WTC11 (cell line): ENCODE measurements at regions not wholly inside any gene's neighbourhood (a gene's known extent, or its start where the extent isn't known, plus 50 kb on each side); places are given as distances from the start of the nearest gene placed in this dataset.

Experiments used
- ATAC-seq: fragments of 200-7000 bp; cut with Tn5 transposase; 2 replicates; pipeline ENCODE4 v1.10.0; 2021; ENCODE audit warnings: mild to moderate bottlenecking, moderate library complexity
- CTCF ChIA-PET: fragments of 300-600 bp; sonication (Branson Sonifier 250); formaldehyde crosslinking; loops from one replicate; lab custom pipeline; 2021; ENCODE audit warnings: antibody characterized with exemption; lab: Charles Lee
- POLR2A ChIA-PET: fragments of 350-600 bp; sonication (Branson Sonifier 250); formaldehyde crosslinking; loops from one replicate; lab custom pipeline; 2021; ENCODE audit warnings: antibody characterized with exemption; lab: Charles Lee
- DNase-seq: peaks from one replicate; pipeline ENCODE4 v3.0.0; 2021; ENCODE audit warnings: low spot score
- H3K27ac Mint-ChIP-seq: 2 replicates; pipeline ENCODE4 v1.8.0; 2021; ENCODE audit warnings: mixed read lengths
- H3K27me3 Mint-ChIP-seq: 2 replicates; pipeline ENCODE4 v1.8.0; 2021; ENCODE audit warnings: low read depth, mild to moderate bottlenecking, moderate library complexity, mixed read lengths
- H3K36me3 Mint-ChIP-seq: 2 replicates; pipeline ENCODE4 v1.8.0; 2021; ENCODE audit warnings: mixed read lengths
- H3K4me1 Mint-ChIP-seq: 2 replicates; pipeline ENCODE4 v1.8.0; 2022; ENCODE audit warnings: mixed read lengths
- H3K4me3 Mint-ChIP-seq: 2 replicates; pipeline ENCODE4 v1.8.0; 2021; ENCODE audit warnings: mild to moderate bottlenecking, moderate library complexity, mixed read lengths
- H3K9me3 Mint-ChIP-seq: 2 replicates; pipeline ENCODE4 v1.8.0; 2021; ENCODE audit warnings: mixed read lengths
- AR ChIP-seq: fragments of 250-450 bp; sonication (Bioruptor Pico); IDR thresholded peaks from 2 replicates; pipeline ENCODE4 v1.9.0; 2021; ENCODE audit warnings: mild to moderate bottlenecking
- CTCF ChIP-seq: fragments of 200-600 bp; IDR thresholded peaks from 2 replicates; pipeline ENCODE4 v1.8.0; 2022; ENCODE audit warnings: antibody characterized with exemption
- E2F4 ChIP-seq: sonication (generic); formaldehyde crosslinking; IDR thresholded peaks from 2 replicates; pipeline ENCODE4 v1.8.1; 2022; ENCODE audit warnings: low read depth, mild to moderate bottlenecking, moderate library complexity, missing genetic modification reagents, borderline replicate concordance
- EMX1 ChIP-seq: fragments of 250-450 bp; sonication (Bioruptor Pico); IDR thresholded peaks from 2 replicates; pipeline ENCODE4 v1.8.0; 2021; ENCODE audit warnings: mild to moderate bottlenecking
- FOXJ3 ChIP-seq: sonication (generic); formaldehyde crosslinking; IDR thresholded peaks from 2 replicates; pipeline ENCODE4 v1.9.0; 2021; ENCODE audit warnings: missing genetic modification reagents, mild to moderate bottlenecking, borderline replicate concordance
- FOXP4 ChIP-seq: sonication (generic); formaldehyde crosslinking; IDR thresholded peaks from 2 replicates; pipeline ENCODE4 v1.8.0; 2022; ENCODE audit warnings: mild to moderate bottlenecking, missing genetic modification reagents
- KAT7 ChIP-seq: sonication (generic); formaldehyde crosslinking; IDR thresholded peaks from 2 replicates; pipeline ENCODE4 v1.8.1; 2023; ENCODE audit warnings: missing genetic modification reagents, mild to moderate bottlenecking, borderline replicate concordance
- NR1H2 ChIP-seq: sonication (generic); formaldehyde crosslinking; IDR thresholded peaks from 2 replicates; pipeline ENCODE4 v1.9.0; 2021; ENCODE audit warnings: mild to moderate bottlenecking, moderate library complexity, missing genetic modification reagents
- NR3C1 ChIP-seq: sonication (generic); formaldehyde crosslinking; conservative IDR thresholded peaks from 2 replicates; pipeline ENCODE4 v1.8.1; 2023; ENCODE audit warnings: low read depth, mild to moderate bottlenecking, missing genetic modification reagents
- PRDM15 ChIP-seq: sonication (generic); formaldehyde crosslinking; IDR thresholded peaks from 2 replicates; pipeline ENCODE4 v1.8.0; 2022; ENCODE audit warnings: missing genetic modification reagents
- TCF7 ChIP-seq: sonication (generic); formaldehyde crosslinking; IDR thresholded peaks from 2 replicates; pipeline ENCODE4 v1.8.0; 2022; ENCODE audit warnings: mild to moderate bottlenecking, low read depth, missing genetic modification reagents, moderate library complexity
- TEAD1 ChIP-seq: sonication (generic); formaldehyde crosslinking; IDR thresholded peaks from 2 replicates; pipeline ENCODE4 v1.8.0; 2022; ENCODE audit warnings: mild to moderate bottlenecking, missing genetic modification reagents
- TP53 ChIP-seq: sonication (generic); formaldehyde crosslinking; IDR thresholded peaks from 2 replicates; pipeline ENCODE4 v1.8.1; 2023; ENCODE audit warnings: mild to moderate bottlenecking, missing genetic modification reagents
- USF1 ChIP-seq: sonication (generic); formaldehyde crosslinking; IDR thresholded peaks from 2 replicates; pipeline ENCODE4 v1.8.0; 2022; ENCODE audit warnings: mild to moderate bottlenecking, missing genetic modification reagents
- USF2 ChIP-seq: sonication (generic); formaldehyde crosslinking; IDR thresholded peaks from 2 replicates; pipeline ENCODE4 v1.8.1; 2023; ENCODE audit warnings: mild to moderate bottlenecking, missing genetic modification reagents, moderate library complexity
- ZBTB21 ChIP-seq: sonication (generic); formaldehyde crosslinking; IDR thresholded peaks from 2 replicates; pipeline ENCODE4 v1.8.1; 2023; ENCODE audit warnings: mild to moderate bottlenecking, missing genetic modification reagents, borderline replicate concordance
- ZNF232 ChIP-seq: sonication (generic); formaldehyde crosslinking; IDR thresholded peaks from 2 replicates; pipeline ENCODE4 v1.8.0; 2022; ENCODE audit warnings: mild to moderate bottlenecking, missing genetic modification reagents
- ZNF416 ChIP-seq: fragments of 250-450 bp; sonication (Bioruptor Pico); IDR thresholded peaks from 2 replicates; pipeline ENCODE4 v1.9.0; 2021; ENCODE audit warnings: mild to moderate bottlenecking, inconsistent platforms
- ZNF425 ChIP-seq: fragments of 250-450 bp; sonication (Bioruptor Pico); conservative IDR thresholded peaks from 2 replicates; pipeline ENCODE4 v1.9.0; 2021; ENCODE audit warnings: mild to moderate bottlenecking

- no peaks in the 10 kb centered on the region for H3K4me1 Mint-ChIP-seq
- ChIA-PET CTCF (no interaction called here), POLR2A (no interaction called here)
- peaks cover 43% of the 10 kb centered on the region for H3K9me3 Mint-ChIP-seq
- no peak for ATAC-seq
- no peak overlapping the region for H3K4me3 Mint-ChIP-seq
- TF ChIP-seq FOXP4 (CRISPR knock-in tag) (no peak), NR1H2 (CRISPR knock-in tag) (no peak), ZBTB21 (no peak), FOXJ3 (no peak), USF2 (CRISPR knock-in tag) (no peak), ZNF416 (CRISPR knock-in tag) (no peak)
- TF ChIP-seq, all 79 proteins: peak for 0
- peaks cover 56% of the 10 kb centered on the region for H3K36me3 Mint-ChIP-seq
- no peak overlapping the region for H3K27ac Mint-ChIP-seq
- DNase-seq, result no peak
- peaks cover 8% of the 10 kb centered on the region for H3K27me3 Mint-ChIP-seq
These were observed 345.1 kb downstream of the GLRX3 start for GRCh38 chr10:130481076-130481930.

- CTCF ChIA-PET, result no interaction called here
- peaks cover 55% of the 10 kb centered on the region for H3K36me3 Mint-ChIP-seq
- no peak for TF ChIP-seq TP53 (CRISPR knock-in tag)
- TF ChIP-seq USF1 (CRISPR knock-in tag), result no peak
- TF ChIP-seq ZNF416 (CRISPR knock-in tag), result no peak
- no peak for TF ChIP-seq KAT7
- TF ChIP-seq E2F4 (CRISPR knock-in tag), result no peak
- TF ChIP-seq CTCF, result no peak
- no peak for TF ChIP-seq EMX1 (CRISPR knock-in tag)
- TF ChIP-seq ZNF425, result no peak
- no peak for TF ChIP-seq ZNF232 (CRISPR knock-in tag)
- no peak for TF ChIP-seq PRDM15 (CRISPR knock-in tag)
- no peak for TF ChIP-seq TEAD1 (CRISPR knock-in tag)
- TF ChIP-seq TCF7, result no peak
- no peak for TF ChIP-seq AR
- no peak for TF ChIP-seq NR3C1 (CRISPR knock-in tag)
These were observed 345.7 kb downstream of the GLRX3 start for GRCh38 chr10:130481936-130482335.

More at GRCh38 chr10:130481936-130482335, 345.7 kb downstream of the GLRX3 start:
- H3K27ac Mint-ChIP-seq, result no peak overlapping the region
- peaks cover 8% of the 10 kb centered on the region for H3K27me3 Mint-ChIP-seq
- POLR2A ChIA-PET, result no interaction called here
- H3K9me3 Mint-ChIP-seq, result peaks cover 43% of the 10 kb centered on the region
- H3K4me1 Mint-ChIP-seq, result no peaks in the 10 kb centered on the region
- H3K4me3 Mint-ChIP-seq, result no peak overlapping the region
- DNase-seq (no peak), ATAC-seq (no peak)
